Gastroesophageal sphincter (tissue), 4 donors: ENCODE measurements at regions not wholly inside any gene's neighbourhood (a gene's known extent, or its start where the extent isn't known, plus 50 kb on each side); places are given as distances from the start of the nearest gene placed in this dataset.

Experiments used
- ATAC-seq: fragments of 150-250 bp; one replicate; pipeline ENCODE4 v1.9.1; 2016; ENCODE audit warnings: mild to moderate bottlenecking, moderate library complexity
- H3K27ac ChIP-seq, 4 donors: fragments of 200-600 bp; sonication (generic) in 3 of 4; 1 replicate in 3 of 4; 2 replicates in 1 of 4; pipeline ENCODE4 v1.5.1; 2016 to 2019
- H3K27me3 ChIP-seq: fragments of 200-600 bp; sonication (generic); one replicate; pipeline ENCODE4 v1.5.1; 2019
- H3K36me3 ChIP-seq, 2 donors: fragments of 200-600 bp; sonication (generic); one replicate each; pipeline ENCODE4 v1.5.1; 2019; ENCODE audit warnings: control low read depth in 1 of 2
- H3K4me1 ChIP-seq, 3 donors: fragments of 200-600 bp; sonication (generic); 1 replicate in 2 of 3; 2 replicates in 1 of 3; pipeline ENCODE4 v1.5.1; 2016 to 2019; ENCODE audit warnings: control low read depth in 2 of 3
- H3K4me3 ChIP-seq, 2 donors: fragments of 200-600 bp; sonication (generic); one replicate each; pipeline ENCODE4 v1.5.1; 2019; ENCODE audit warnings: mild to moderate bottlenecking in 1 of 2, moderate library complexity in 1 of 2
- H3K9me3 ChIP-seq, 3 donors: fragments of 200-600 bp; sonication (generic); one replicate each; pipeline ENCODE4 v1.5.1; 2017 to 2019; ENCODE audit warnings: control low read depth in 2 of 3
- EP300 ChIP-seq: sonication (generic); formaldehyde crosslinking; IDR thresholded peaks from one replicate; pipeline ENCODE4 v1.6.1; 2017; ENCODE audit warnings: antibody characterized with exemption, mild to moderate bottlenecking
- POLR2A ChIP-seq, 2 donors: fragments of 450-650 bp; IDR thresholded peaks; one replicate each; pipeline ENCODE4 v1.6.1; 2017; ENCODE audit warnings: antibody characterized with exemption in 2 of 2, mild to moderate bottlenecking in 2 of 2, moderate library complexity in 1 of 2
- POLR2AphosphoS5 ChIP-seq: sonication (generic); formaldehyde crosslinking; IDR thresholded peaks from one replicate; pipeline ENCODE4 v1.6.1; 2017; ENCODE audit warnings: antibody characterized with exemption
- WGBS, 2 donors: methylation state at CpG; one replicate each; pipeline ENCODE4 v1.1.5; 2018; ENCODE audit warnings: low coverage in 1 of 2; 5-methylcytosine and 5-hydroxymethylcytosine counted together
- TF ChIP-seq, protein P1 (sequence below), 4 experiments: fragments of 200-600 bp in 2 of 4; fragments of 450-650 bp in 2 of 4; sonication (generic) in 1 of 4; IDR thresholded peaks; one replicate each; pipeline ENCODE4 v1.5.1; 2017 to 2019; ENCODE audit warnings: antibody characterized with exemption in 4 of 4, mild to moderate bottlenecking in 2 of 4, moderate library complexity in 2 of 4

DNA sequence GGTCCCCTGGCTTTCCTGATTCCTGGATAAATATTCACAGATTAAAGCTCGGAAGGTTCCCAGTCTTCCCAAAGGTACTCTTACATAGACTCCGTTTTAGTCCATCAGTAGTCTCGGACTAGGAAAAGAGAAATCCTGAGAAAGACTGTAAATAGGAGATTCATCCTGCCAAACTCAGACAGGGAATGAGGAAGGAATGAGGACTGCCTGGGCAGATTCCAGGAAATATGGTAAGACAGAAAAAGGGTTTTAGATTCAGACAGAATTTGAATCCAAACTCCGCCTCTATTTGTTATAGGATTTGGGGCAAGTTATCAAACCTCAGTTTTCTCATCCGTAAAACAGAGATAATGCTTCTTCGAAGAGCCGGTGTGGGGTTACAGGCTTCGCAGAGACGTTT is 77.8 kb upstream of the VGLL4 start:
- H3K9me3 ChIP-seq, result no peaks in the 10 kb centered on the region
- H3K27ac ChIP-seq, result peak overlapping the region in 3 of 4 donors; percentile 96 to 97 (median 96)
- H3K27me3 ChIP-seq, result no peaks in the 10 kb centered on the region
- peaks cover 0 to 40% (median 11%) of the 10 kb centered on the region in 3 donors for H3K4me1 ChIP-seq
- TF ChIP-seq EP300, result no peak
- no peak for TF ChIP-seq POLR2A (IDR thresholded peaks at IDR 0.05)
- TF ChIP-seq POLR2AphosphoS5, result no peak
- TF ChIP-seq, protein P1, sequence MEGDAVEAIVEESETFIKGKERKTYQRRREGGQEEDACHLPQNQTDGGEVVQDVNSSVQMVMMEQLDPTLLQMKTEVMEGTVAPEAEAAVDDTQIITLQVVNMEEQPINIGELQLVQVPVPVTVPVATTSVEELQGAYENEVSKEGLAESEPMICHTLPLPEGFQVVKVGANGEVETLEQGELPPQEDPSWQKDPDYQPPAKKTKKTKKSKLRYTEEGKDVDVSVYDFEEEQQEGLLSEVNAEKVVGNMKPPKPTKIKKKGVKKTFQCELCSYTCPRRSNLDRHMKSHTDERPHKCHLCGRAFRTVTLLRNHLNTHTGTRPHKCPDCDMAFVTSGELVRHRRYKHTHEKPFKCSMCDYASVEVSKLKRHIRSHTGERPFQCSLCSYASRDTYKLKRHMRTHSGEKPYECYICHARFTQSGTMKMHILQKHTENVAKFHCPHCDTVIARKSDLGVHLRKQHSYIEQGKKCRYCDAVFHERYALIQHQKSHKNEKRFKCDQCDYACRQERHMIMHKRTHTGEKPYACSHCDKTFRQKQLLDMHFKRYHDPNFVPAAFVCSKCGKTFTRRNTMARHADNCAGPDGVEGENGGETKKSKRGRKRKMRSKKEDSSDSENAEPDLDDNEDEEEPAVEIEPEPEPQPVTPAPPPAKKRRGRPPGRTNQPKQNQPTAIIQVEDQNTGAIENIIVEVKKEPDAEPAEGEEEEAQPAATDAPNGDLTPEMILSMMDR (IDR thresholded peaks at IDR 0.05), result no peak
- whole genome bisulfite sequencing, 2 donors, result 73 to 86% methylated on average over 3 to 9 of the region's 9 CpGs
- H3K36me3 ChIP-seq, result no peaks in the 10 kb centered on the region
- H3K4me3 ChIP-seq, result no peak overlapping the region
- ATAC-seq, result no peak

DNA sequence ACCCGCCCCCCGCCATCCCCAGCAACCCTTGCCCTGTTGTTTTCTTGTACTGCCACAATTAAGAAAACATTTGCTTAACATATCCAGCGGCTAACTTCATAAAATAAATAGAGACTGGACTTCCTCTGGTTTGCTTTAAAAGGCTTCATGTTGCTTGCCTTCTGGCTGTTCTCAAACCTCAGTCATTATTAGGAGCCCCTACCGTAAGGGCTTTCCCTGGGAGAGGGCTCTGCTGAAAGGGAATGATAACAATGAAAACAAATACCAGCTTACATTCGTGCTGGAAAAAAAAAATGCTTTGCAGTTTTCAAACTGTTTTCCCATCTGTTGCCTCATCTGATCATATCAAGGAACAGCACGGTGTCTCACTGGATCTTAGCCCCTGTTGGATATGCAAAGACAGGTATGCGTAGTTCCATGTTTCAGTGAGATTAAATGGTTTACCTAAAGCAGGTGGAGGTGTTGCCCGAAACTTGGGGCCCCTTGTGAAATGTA is 77.2 kb upstream of the VGLL4 start:
- peak overlapping the region; percentile 39 to 97 (median 96) for H3K27ac ChIP-seq
- no peaks in the 10 kb centered on the region for H3K36me3 ChIP-seq
- no peaks in the 10 kb centered on the region for H3K27me3 ChIP-seq
- TF ChIP-seq, protein P1 (IDR thresholded peaks at IDR 0.05), result no peak
- TF ChIP-seq POLR2AphosphoS5 (no peak), EP300 (no peak), POLR2A (IDR thresholded peaks at IDR 0.05) (no peak)
- 33 to 43% methylated on average over 3 to 8 of the region's 8 CpGs for WGBS, 2 donors
- no peak for ATAC-seq
- no peaks in the 10 kb centered on the region for H3K9me3 ChIP-seq
- H3K4me3 ChIP-seq, result peak overlapping the region; percentile 53 to 95
- peaks cover 0 to 45% (median 14%) of the 10 kb centered on the region in 3 donors for H3K4me1 ChIP-seq

DNA sequence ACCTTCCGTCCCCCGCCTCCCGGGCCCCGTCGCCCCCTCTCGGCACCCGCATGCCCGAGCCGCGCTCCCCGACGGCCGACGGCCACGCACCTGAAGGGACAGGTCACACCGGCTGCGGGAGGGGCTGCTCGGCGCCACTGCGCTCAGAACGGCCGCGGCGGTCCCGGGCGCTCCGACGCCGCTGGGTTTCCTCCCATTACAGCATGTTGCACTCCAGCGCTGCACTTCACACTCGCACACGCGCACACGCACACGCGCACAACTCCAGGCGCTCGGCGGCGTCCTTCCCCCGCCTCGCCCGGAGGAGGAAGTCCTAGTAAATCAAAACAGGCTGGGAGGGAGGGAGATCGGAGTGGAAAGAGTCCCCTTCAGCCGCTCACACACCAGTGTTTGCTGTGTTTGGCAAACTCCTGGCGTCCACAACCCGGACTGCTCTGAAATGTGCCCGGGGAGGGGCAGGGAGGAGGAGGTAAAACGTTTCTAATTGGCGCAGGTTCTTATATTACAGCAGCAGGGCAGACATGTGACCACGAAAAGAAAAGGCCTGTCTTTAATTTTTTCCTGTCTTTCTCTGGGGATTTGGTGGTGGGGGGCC is 76.7 kb upstream of the VGLL4 start:
- H3K9me3 ChIP-seq, result no peaks in the 10 kb centered on the region
- no CpG with 5 or more reads among the region's 51 CpGs for WGBS, 2 donors
- H3K4me1 ChIP-seq, result peaks cover 0 to 45% (median 14%) of the 10 kb centered on the region in 3 donors
- no peaks in the 10 kb centered on the region for H3K27me3 ChIP-seq
- ATAC-seq, result peak; percentile 67
- TF ChIP-seq EP300 (no peak), POLR2AphosphoS5 (peak; percentile 68), POLR2A (IDR thresholded peaks at IDR 0.05) (peak; percentile 30 to 37)
- TF ChIP-seq, protein P1 (IDR thresholded peaks at IDR 0.05), result peak in 1 of 4 experiments; percentile 11
- peak overlapping the region; percentile 39 to 97 (median 96) for H3K27ac ChIP-seq
- H3K4me3 ChIP-seq, result peak overlapping the region; percentile 53 to 95
- no peaks in the 10 kb centered on the region for H3K36me3 ChIP-seq

DNA sequence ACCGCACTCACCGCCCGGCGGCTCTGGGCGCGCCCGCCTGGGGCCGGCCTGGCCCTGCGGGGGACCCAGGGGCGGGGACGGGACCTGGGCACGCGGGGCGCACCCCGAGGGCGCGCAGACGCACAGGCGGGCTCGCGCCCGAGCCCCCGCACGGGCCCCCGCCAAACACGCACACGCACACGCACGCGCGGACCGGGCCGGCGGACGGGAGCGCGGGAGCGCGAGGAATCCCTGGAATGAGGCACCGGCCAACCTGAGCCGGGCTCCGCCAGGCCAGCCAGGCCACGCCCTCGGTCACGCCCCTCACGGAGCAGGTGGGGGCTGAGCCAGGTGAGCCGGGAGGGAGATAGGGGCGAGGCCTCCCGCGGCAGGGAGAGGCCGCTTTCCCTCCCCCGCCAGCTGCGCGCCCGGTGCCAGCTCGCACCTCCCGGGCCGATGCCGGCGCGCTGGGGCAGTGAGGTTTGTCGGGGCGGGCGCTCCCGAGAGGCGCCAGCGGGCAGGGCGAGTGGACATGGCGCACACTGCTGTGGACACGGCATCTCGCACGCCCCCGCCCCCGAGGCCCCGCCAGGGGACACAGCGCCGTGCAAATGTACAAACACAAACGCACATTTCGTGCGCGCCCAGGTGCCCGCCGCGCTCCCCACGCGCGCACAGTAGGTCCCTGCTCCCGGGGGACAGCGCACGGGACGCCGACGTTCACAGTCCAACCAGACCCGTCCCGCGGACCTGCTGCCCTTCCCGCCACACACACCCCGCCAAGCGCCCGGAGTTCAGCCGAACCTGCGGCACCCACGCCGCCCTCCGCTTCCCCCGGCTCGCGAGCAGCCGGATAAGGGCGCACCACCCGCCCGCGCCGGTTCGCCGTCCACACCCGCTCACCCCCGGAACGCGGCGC is 75.9 kb upstream of the VGLL4 start:
- no peaks in the 10 kb centered on the region for H3K36me3 ChIP-seq
- TF ChIP-seq, protein P1 (IDR thresholded peaks at IDR 0.05), result no peak
- TF ChIP-seq POLR2A (IDR thresholded peaks at IDR 0.05), result peak in 1 of 2 donors; percentile 56
- WGBS, 2 donors, result 3% methylated on average over 7 of the region's 121 CpGs; no CpG with 5 or more reads in 1 of the 2 donors
- peak overlapping the region; percentile 53 to 95 for H3K4me3 ChIP-seq
- no peaks in the 10 kb centered on the region for H3K27me3 ChIP-seq
- ATAC-seq, result peak; percentile 80
- H3K27ac ChIP-seq, result peak overlapping the region; percentile 77 to 97 (median 96)
- no peaks in the 10 kb centered on the region for H3K9me3 ChIP-seq
- peaks cover 0 to 45% (median 14%) of the 10 kb centered on the region in 3 donors for H3K4me1 ChIP-seq
